ENCODE measurements at regions not wholly inside any gene's neighbourhood (a gene's known extent, or its start where the extent isn't known, plus 50 kb on each side); places are given as distances from the start of the nearest gene placed in this dataset.

DNA sequence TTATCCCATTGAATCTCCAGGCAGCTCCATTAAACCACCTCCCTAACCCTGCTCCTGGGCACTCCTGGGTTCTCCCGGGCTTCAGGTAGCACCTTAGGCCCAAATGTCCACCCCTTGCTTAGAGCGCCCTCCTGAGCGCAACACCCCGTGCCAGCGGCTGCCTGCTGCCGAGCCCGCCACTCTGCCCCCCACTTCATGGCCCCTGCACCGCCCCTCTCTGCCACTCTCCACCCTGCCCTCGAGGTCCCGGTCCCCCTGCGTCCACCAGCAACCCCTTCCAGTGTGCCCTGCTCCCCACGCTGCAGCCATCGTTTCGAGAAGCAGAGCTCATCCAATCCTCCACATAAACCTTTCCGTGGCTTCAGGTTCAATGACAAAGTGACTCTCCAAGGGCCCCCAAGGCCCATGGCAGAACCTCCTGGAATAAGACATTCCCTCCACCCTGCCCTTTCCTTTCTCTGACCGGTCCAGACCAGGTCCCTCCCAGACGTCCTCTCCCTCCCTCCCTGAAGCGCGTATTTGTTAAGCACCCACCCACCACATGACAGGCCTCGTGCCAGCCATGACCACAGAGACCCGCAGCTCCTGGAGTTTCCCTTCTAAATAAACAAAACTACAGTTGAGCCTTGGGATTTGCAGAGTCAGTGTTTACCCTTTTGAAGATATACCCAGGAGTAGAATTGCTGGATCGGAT lies 66.6 kb downstream of the ARHGEF18 start (continued):
- TF ChIP-seq, protein P1, sequence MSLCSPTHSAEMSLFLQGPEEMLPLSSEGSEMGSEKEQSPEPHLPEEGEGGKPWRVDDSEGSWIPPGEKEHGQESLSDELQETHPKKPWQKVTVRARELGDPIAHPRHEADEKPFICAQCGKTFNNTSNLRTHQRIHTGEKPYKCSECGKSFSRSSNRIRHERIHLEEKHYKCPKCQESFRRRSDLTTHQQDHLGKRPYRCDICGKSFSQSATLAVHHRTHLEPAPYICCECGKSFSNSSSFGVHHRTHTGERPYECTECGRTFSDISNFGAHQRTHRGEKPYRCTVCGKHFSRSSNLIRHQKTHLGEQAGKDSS (CRISPR knock-in tag; IDR thresholded peaks at IDR 0.05; ENCODE audit: borderline replicate concordance, low read depth): no peak; the same call in 1 of the 2 replicates
- TF ChIP-seq ZNF792 (CRISPR knock-in tag; IDR thresholded peaks at IDR 0.05) (peak; percentile 66; the same call in 1 of the 2 replicates), ZNF768 (CRISPR knock-in tag; IDR thresholded peaks at IDR 0.05) (no peak), U2AF2 (IDR thresholded peaks at IDR 0.05; ENCODE audit: low read depth, low read length) (no peak), RFX5 (IDR thresholded peaks at IDR 0.05; ENCODE audit: low read depth, low read length) (no peak), IRF2 (CRISPR knock-in tag; IDR thresholded peaks at IDR 0.05) (0 out of 2 replicates have a peak, but pooled peaks have one; percentile 49), MIER3 (CRISPR knock-in tag; IDR thresholded peaks at IDR 0.05; ENCODE audit: borderline replicate concordance) (0 out of 2 replicates have a peak, but pooled peaks have one; percentile 43), SMAD9 (CRISPR knock-in tag; IDR thresholded peaks at IDR 0.05) (no peak), CREB1 (IDR thresholded peaks at IDR 0.05) (0 out of 2 replicates have a peak, but pooled peaks have one; percentile 5), CREB1 (CRISPR knock-in tag; IDR thresholded peaks at IDR 0.05) (no peak), ZNF703 (CRISPR knock-in tag; IDR thresholded peaks at IDR 0.05; ENCODE audit: borderline replicate concordance) (no peak), RXRB (CRISPR knock-in tag; IDR thresholded peaks at IDR 0.05; ENCODE audit: borderline replicate concordance) (peak; percentile 60), ZFP1 (CRISPR knock-in tag; IDR thresholded peaks at IDR 0.05) (no peak), SNAPC2 (CRISPR knock-in tag; IDR thresholded peaks at IDR 0.05) (no peak), ZNF138 (CRISPR knock-in tag; IDR thresholded peaks at IDR 0.05; ENCODE audit: low read depth) (no peak), SIN3A (IDR thresholded peaks at IDR 0.05; ENCODE audit: borderline replicate concordance, low read depth, low read length) (no peak), KDM4B (CRISPR knock-in tag; IDR thresholded peaks at IDR 0.05) (no peak), ZZZ3 (CRISPR knock-in tag; IDR thresholded peaks at IDR 0.05; ENCODE audit: borderline replicate concordance) (no peak), KMT2A (CRISPR knock-in tag; IDR thresholded peaks at IDR 0.05) (no peak)
- TF ChIP-seq, protein P2, sequence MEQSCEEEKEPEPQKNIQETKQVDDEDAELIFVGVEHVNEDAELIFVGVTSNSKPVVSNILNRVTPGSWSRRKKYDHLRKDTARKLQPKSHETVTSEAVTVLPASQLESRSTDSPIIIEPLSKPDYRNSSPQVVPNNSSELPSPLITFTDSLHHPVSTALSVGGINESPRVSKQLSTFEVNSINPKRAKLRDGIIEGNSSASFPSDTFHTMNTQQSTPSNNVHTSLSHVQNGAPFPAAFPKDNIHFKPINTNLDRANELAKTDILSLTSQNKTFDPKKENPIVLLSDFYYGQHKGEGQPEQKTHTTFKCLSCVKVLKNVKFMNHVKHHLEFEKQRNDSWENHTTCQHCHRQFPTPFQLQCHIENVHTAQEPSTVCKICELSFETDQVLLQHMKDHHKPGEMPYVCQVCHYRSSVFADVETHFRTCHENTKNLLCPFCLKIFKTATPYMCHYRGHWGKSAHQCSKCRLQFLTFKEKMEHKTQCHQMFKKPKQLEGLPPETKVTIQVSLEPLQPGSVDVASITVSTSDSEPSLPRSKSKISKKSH (CRISPR knock-in tag; IDR thresholded peaks at IDR 0.05; ENCODE audit: borderline replicate concordance): no peak
- TF ChIP-seq, protein P3, sequence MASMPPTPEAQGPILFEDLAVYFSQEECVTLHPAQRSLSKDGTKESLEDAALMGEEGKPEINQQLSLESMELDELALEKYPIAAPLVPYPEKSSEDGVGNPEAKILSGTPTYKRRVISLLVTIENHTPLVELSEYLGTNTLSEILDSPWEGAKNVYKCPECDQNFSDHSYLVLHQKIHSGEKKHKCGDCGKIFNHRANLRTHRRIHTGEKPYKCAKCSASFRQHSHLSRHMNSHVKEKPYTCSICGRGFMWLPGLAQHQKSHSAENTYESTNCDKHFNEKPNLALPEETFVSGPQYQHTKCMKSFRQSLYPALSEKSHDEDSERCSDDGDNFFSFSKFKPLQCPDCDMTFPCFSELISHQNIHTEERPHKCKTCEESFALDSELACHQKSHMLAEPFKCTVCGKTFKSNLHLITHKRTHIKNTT (CRISPR knock-in tag; IDR thresholded peaks at IDR 0.05): no peak
- TF ChIP-seq, protein P4, sequence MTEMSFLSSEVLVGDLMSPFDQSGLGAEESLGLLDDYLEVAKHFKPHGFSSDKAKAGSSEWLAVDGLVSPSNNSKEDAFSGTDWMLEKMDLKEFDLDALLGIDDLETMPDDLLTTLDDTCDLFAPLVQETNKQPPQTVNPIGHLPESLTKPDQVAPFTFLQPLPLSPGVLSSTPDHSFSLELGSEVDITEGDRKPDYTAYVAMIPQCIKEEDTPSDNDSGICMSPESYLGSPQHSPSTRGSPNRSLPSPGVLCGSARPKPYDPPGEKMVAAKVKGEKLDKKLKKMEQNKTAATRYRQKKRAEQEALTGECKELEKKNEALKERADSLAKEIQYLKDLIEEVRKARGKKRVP (CRISPR knock-in tag; IDR thresholded peaks at IDR 0.05): no peak
- TF ChIP-seq, protein P5, sequence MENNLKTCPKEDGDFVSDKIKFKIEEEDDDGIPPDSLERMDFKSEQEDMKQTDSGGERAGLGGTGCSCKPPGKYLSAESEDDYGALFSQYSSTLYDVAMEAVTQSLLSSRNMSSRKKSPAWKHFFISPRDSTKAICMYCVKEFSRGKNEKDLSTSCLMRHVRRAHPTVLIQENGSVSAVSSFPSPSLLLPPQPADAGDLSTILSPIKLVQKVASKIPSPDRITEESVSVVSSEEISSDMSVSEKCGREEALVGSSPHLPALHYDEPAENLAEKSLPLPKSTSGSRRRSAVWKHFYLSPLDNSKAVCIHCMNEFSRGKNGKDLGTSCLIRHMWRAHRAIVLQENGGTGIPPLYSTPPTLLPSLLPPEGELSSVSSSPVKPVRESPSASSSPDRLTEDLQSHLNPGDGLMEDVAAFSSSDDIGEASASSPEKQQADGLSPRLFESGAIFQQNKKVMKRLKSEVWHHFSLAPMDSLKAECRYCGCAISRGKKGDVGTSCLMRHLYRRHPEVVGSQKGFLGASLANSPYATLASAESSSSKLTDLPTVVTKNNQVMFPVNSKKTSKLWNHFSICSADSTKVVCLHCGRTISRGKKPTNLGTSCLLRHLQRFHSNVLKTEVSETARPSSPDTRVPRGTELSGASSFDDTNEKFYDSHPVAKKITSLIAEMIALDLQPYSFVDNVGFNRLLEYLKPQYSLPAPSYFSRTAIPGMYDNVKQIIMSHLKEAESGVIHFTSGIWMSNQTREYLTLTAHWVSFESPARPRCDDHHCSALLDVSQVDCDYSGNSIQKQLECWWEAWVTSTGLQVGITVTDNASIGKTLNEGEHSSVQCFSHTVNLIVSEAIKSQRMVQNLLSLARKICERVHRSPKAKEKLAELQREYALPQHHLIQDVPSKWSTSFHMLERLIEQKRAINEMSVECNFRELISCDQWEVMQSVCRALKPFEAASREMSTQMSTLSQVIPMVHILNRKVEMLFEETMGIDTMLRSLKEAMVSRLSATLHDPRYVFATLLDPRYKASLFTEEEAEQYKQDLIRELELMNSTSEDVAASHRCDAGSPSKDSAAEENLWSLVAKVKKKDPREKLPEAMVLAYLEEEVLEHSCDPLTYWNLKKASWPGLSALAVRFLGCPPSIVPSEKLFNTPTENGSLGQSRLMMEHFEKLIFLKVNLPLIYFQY (CRISPR knock-in tag; IDR thresholded peaks at IDR 0.05; ENCODE audit: borderline replicate concordance): no peak

Measured in HepG2 (cell line).